Stimulated activated naive CD8-positive, alpha-beta T cell treated with anti-CD3 and anti-CD28 coated beads, Interleukin-15, amount 100 ng/mL, for 72 hours (primary cell): ENCODE measurements at regions not wholly inside any gene's neighbourhood (a gene's known extent, or its start where the extent isn't known, plus 50 kb on each side); places are given as distances from the start of the nearest gene placed in this dataset.
A peak's percentile ranks its signal among the peaks of the same experiment; 100 is the strongest.
"Not testable (repeated sequence)": the region's sequence is repeated elsewhere in the genome, so short reads cannot be mapped to it uniquely, and the experiment has no call there.

ENCODE experiments used
- ATAC-seq: fragments of 150-1000 bp; cut with Tn5 transposase; 2 replicates; pipeline ENCODE4 v1.10.0; 2021; ENCODE audit warnings: mild to moderate bottlenecking, moderate library complexity
- DNase-seq, 2 donors: peaks; one replicate each; pipeline ENCODE4 v3.0.0; 2021 to 2022
- H3K27ac Mint-ChIP-seq, 2 donors: one replicate each; pipeline ENCODE4 v1.8.0; 2022; ENCODE audit warnings: mild to moderate bottlenecking in 2 of 2, mixed read lengths in 2 of 2, moderate library complexity in 2 of 2
- H3K27me3 Mint-ChIP-seq: one replicate; pipeline ENCODE4 v1.8.0; 2022; ENCODE audit warnings: mixed read lengths
- H3K4me1 Mint-ChIP-seq: one replicate; pipeline ENCODE4 v1.8.0; 2022; ENCODE audit warnings: mild to moderate bottlenecking, mixed read lengths
- H3K4me3 Mint-ChIP-seq, 2 donors: one replicate each; pipeline ENCODE4 v1.8.0; 2022; ENCODE audit warnings: mild to moderate bottlenecking in 2 of 2, mixed read lengths in 2 of 2, moderate library complexity in 1 of 2
- H3K9me3 Mint-ChIP-seq, 2 donors: one replicate each; pipeline ENCODE4 v1.8.0; 2022; ENCODE audit warnings: mixed read lengths in 2 of 2

GRCh38 chr6:27126046-27126814 is 121.3 kb upstream of the PRSS16 start:
- H3K9me3 Mint-ChIP-seq = no peaks in the 10 kb centered on the region
- peaks cover 25% of the 10 kb centered on the region for H3K4me1 Mint-ChIP-seq
- ATAC-seq (no peak), DNase-seq (no peak)
- peak overlapping the region; percentile 82 to 87 for H3K4me3 Mint-ChIP-seq
- no peaks in the 10 kb centered on the region for H3K27me3 Mint-ChIP-seq
- H3K27ac Mint-ChIP-seq = peak overlapping the region; percentile 88 to 93

GRCh38 chr6:27126815-27127537 is 120.5 kb upstream of the PRSS16 start:
- H3K27me3 Mint-ChIP-seq = no peaks in the 10 kb centered on the region
- ATAC-seq = peak; percentile 69
- peak overlapping the region; percentile 88 to 90 for H3K27ac Mint-ChIP-seq
- peak overlapping the region; percentile 82 to 87 for H3K4me3 Mint-ChIP-seq
- no peaks in the 10 kb centered on the region for H3K9me3 Mint-ChIP-seq
- DNase-seq = peak; percentile 76 to 81
- H3K4me1 Mint-ChIP-seq = peaks cover 25% of the 10 kb centered on the region

- H3K4me1 Mint-ChIP-seq = peaks cover 25% of the 10 kb centered on the region
- not testable (repeated sequence) for H3K4me3 Mint-ChIP-seq, H3K27me3 Mint-ChIP-seq, H3K9me3 Mint-ChIP-seq, H3K27ac Mint-ChIP-seq, ATAC-seq, DNase-seq
Observed at GRCh38 chr6:27127874-27128273, 119.6 kb upstream of the PRSS16 start.

- Mint-ChIP-seq H3K4me1 (peaks cover 25% of the 10 kb centered on the region), H3K27me3 (no peaks in the 10 kb centered on the region), H3K27ac (no peak overlapping the region), H3K4me3 (no peak overlapping the region), H3K9me3 (no peaks in the 10 kb centered on the region)
- no peak for DNase-seq
- no peak for ATAC-seq
Observed at GRCh38 chr6:27128311-27129094, 119.0 kb upstream of the PRSS16 start.

- DNase-seq = no peak
- Mint-ChIP-seq H3K27me3 (no peaks in the 10 kb centered on the region), H3K4me1 (peaks cover 25% of the 10 kb centered on the region), H3K9me3 (no peaks in the 10 kb centered on the region), H3K4me3 (no peak overlapping the region), H3K27ac (no peak overlapping the region)
- ATAC-seq = no peak
Observed at GRCh38 chr6:27129095-27129815, 118.2 kb upstream of the PRSS16 start.

GRCh38 chr6:27129917-27130316 is 117.6 kb upstream of the PRSS16 start:
- Mint-ChIP-seq H3K4me3 (no peak overlapping the region), H3K27ac (peak overlapping the region in 1 of 2 donors; percentile 82), H3K27me3 (no peaks in the 10 kb centered on the region), H3K4me1 (peaks cover 30% of the 10 kb centered on the region), H3K9me3 (no peaks in the 10 kb centered on the region)
- ATAC-seq = no peak
- no peak for DNase-seq

- peak overlapping the region in 1 of 2 donors; percentile 64 for H3K4me3 Mint-ChIP-seq
- H3K4me1 Mint-ChIP-seq = peaks cover 30% of the 10 kb centered on the region
- DNase-seq (no peak), ATAC-seq (no peak)
- H3K27me3 Mint-ChIP-seq = no peaks in the 10 kb centered on the region
- peak overlapping the region in 1 of 2 donors; percentile 48 for H3K27ac Mint-ChIP-seq
- H3K9me3 Mint-ChIP-seq = no peaks in the 10 kb centered on the region
Observed at GRCh38 chr6:27130668-27131428, 116.7 kb upstream of the PRSS16 start.

- H3K4me3 Mint-ChIP-seq, DNase-seq, H3K27ac Mint-ChIP-seq, H3K9me3 Mint-ChIP-seq, H3K27me3 Mint-ChIP-seq: not testable (repeated sequence)
- H3K4me1 Mint-ChIP-seq = peaks cover 18% of the 10 kb centered on the region
- peak; percentile 49 for ATAC-seq
Observed at GRCh38 chr6:27132282-27132531, 115.3 kb upstream of the PRSS16 start.

- H3K4me1 Mint-ChIP-seq = peaks cover 19% of the 10 kb centered on the region
- H3K27me3 Mint-ChIP-seq = no peaks in the 10 kb centered on the region
- no peak overlapping the region for H3K4me3 Mint-ChIP-seq
- H3K27ac Mint-ChIP-seq = no peak overlapping the region
- peak; percentile 81 for ATAC-seq
- H3K9me3 Mint-ChIP-seq = no peaks in the 10 kb centered on the region
- peak; percentile 94 to 97 for DNase-seq
Observed at GRCh38 chr6:27132532-27133280, 114.8 kb upstream of the PRSS16 start.

GRCh38 chr6:27133281-27134227 is 113.9 kb upstream of the PRSS16 start:
- ATAC-seq (peak; percentile 47), DNase-seq (peak; percentile 88 to 92)
- H3K4me1 Mint-ChIP-seq = peaks cover 27% of the 10 kb centered on the region
- H3K27me3 Mint-ChIP-seq = no peaks in the 10 kb centered on the region
- no peak overlapping the region for H3K27ac Mint-ChIP-seq
- no peak overlapping the region for H3K4me3 Mint-ChIP-seq
- H3K9me3 Mint-ChIP-seq = no peaks in the 10 kb centered on the region

- ATAC-seq = no peak
- no peak for DNase-seq
- H3K27me3 Mint-ChIP-seq = no peaks in the 10 kb centered on the region
- no peak overlapping the region for H3K27ac Mint-ChIP-seq
- H3K9me3 Mint-ChIP-seq = no peaks in the 10 kb centered on the region
- peak overlapping the region; percentile 5 to 16 for H3K4me3 Mint-ChIP-seq
- peaks cover 39% of the 10 kb centered on the region for H3K4me1 Mint-ChIP-seq
Observed at GRCh38 chr6:27135087-27135657, 112.3 kb upstream of the PRSS16 start.

GRCh38 chr6:27136077-27136644 is 111.3 kb upstream of the PRSS16 start:
- ATAC-seq = no peak
- no peak for DNase-seq
- Mint-ChIP-seq H3K4me3 (no peak overlapping the region), H3K9me3 (no peaks in the 10 kb centered on the region), H3K27me3 (no peaks in the 10 kb centered on the region), H3K4me1 (peaks cover 37% of the 10 kb centered on the region), H3K27ac (peak overlapping the region in 1 of 2 donors; percentile 33)
